Ectodermal cell (in vitro differentiated cells): ENCODE measurements at regions not wholly inside any gene's neighbourhood (a gene's known extent, or its start where the extent isn't known, plus 50 kb on each side); places are given as distances from the start of the nearest gene placed in this dataset.

Experiments
- H3K27ac ChIP-seq: 2 replicates; pipeline ENCODE4 v1.7.0; 2013; ENCODE audit warnings: mild to moderate bottlenecking, low read depth, low read length; ENCODE audit not compliant: insufficient read depth, poor library complexity, severe bottlenecking
- H3K27me3 ChIP-seq: 2 replicates; pipeline ENCODE4 v1.7.0; 2013; ENCODE audit warnings: mild to moderate bottlenecking, low read length; ENCODE audit not compliant: insufficient read depth, control insufficient read depth, poor library complexity, severe bottlenecking
- H3K36me3 ChIP-seq: one replicate; pipeline ENCODE4 v1.7.0; 2013; ENCODE audit warnings: low read length; ENCODE audit not compliant: control insufficient read depth, insufficient read depth
- H3K4me1 ChIP-seq: one replicate; pipeline ENCODE4 v1.7.0; 2013; ENCODE audit warnings: low read length; ENCODE audit not compliant: control insufficient read depth, insufficient read depth
- H3K4me3 ChIP-seq: 2 replicates; pipeline ENCODE4 v1.7.0; 2013; ENCODE audit warnings: low read depth, low read length, control low read depth; ENCODE audit not compliant: insufficient read depth
- H3K9me3 ChIP-seq: 2 replicates; pipeline ENCODE4 v1.7.0; 2013; ENCODE audit warnings: mild to moderate bottlenecking, low read length, moderate library complexity; ENCODE audit not compliant: control insufficient read depth
- WGBS, 2 experiments: methylation state at CpG; one replicate each; pipeline ENCODE4 v1.1.7; 2013; ENCODE audit warnings: missing lambda C conversion rate in 2 of 2; 5-methylcytosine and 5-hydroxymethylcytosine counted together

GRCh38 chr13:85473144-85473543 lies 326.1 kb downstream of the SLITRK6 start:
- Histone ChIP-seq H3K4me1 (no peaks in the 10 kb centered on the region), H3K36me3 (no peaks in the 10 kb centered on the region), H3K9me3 (no peaks in the 10 kb centered on the region), H3K27ac (no peak overlapping the region), H3K27me3 (no peaks in the 10 kb centered on the region), H3K4me3 (no peak overlapping the region)
- 91 to 95% methylated on average over 1 of the region's 2 CpGs for WGBS, 2 experiments

- H3K9me3 ChIP-seq = no peaks in the 10 kb centered on the region
- WGBS, 2 experiments = 88 to 92% methylated on average over 1 of the region's 1 CpG
- no peaks in the 10 kb centered on the region for H3K27me3 ChIP-seq
- no peaks in the 10 kb centered on the region for H3K4me1 ChIP-seq
- H3K36me3 ChIP-seq = no peaks in the 10 kb centered on the region
- no peak overlapping the region for H3K4me3 ChIP-seq
- no peak overlapping the region for H3K27ac ChIP-seq
Measured at GRCh38 chr13:85469320-85469719, 329.9 kb downstream of the SLITRK6 start.

DNA sequence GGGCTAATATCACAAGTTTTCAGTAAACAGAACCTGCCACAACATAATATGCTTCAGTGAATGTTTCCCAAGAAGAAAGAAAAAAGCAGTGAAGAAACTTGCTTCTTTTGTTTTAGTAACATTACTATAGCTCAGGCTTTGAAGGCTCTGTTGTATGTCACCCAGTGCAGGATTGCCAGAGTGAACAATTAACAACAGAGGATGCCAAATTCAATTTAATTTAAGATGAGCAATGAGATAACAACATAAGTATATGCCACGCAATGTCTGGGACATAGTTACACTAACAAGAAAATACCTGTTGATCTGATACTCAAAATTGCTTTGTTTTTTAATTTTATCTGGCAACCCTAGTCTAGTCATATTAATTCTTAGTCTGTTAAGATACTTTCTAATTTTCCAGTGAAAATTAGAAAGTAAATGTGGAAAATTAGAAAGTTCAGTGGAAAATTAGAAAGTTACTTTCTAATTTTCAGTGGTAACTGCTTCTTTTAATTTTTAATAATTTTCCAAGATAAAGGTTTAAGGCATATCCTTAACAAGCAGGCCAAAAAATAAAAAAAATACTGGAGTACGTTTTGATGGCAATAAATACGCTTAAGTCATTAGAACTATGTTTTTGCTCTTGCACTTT lies 336.3 kb downstream of the SLITRK6 start:
- WGBS, 2 experiments = 93 to 100% methylated on average over 3 of the region's 3 CpGs
- no peaks in the 10 kb centered on the region for H3K27me3 ChIP-seq
- H3K4me1 ChIP-seq = no peaks in the 10 kb centered on the region
- H3K9me3 ChIP-seq = no peaks in the 10 kb centered on the region
- no peak overlapping the region for H3K27ac ChIP-seq
- no peak overlapping the region for H3K4me3 ChIP-seq
- no peaks in the 10 kb centered on the region for H3K36me3 ChIP-seq

GRCh38 chr13:85461621-85462020 lies 337.6 kb downstream of the SLITRK6 start:
- H3K27ac ChIP-seq = no peak overlapping the region
- no peak overlapping the region for H3K4me3 ChIP-seq
- no peaks in the 10 kb centered on the region for H3K4me1 ChIP-seq
- H3K27me3 ChIP-seq = no peaks in the 10 kb centered on the region
- H3K36me3 ChIP-seq = no peaks in the 10 kb centered on the region
- no peaks in the 10 kb centered on the region for H3K9me3 ChIP-seq
- WGBS, 2 experiments = 80% methylated on average over 1 of the region's 1 CpG; no CpG with 5 or more reads in 1 of the 2 experiments

- no peaks in the 10 kb centered on the region for H3K9me3 ChIP-seq
- H3K4me3 ChIP-seq = no peak overlapping the region
- H3K36me3 ChIP-seq = no peaks in the 10 kb centered on the region
- H3K4me1 ChIP-seq = no peaks in the 10 kb centered on the region
- H3K27ac ChIP-seq = no peak overlapping the region
- no peaks in the 10 kb centered on the region for H3K27me3 ChIP-seq
Measured at GRCh38 chr13:85445534-85445933, 353.7 kb downstream of the SLITRK6 start.

DNA sequence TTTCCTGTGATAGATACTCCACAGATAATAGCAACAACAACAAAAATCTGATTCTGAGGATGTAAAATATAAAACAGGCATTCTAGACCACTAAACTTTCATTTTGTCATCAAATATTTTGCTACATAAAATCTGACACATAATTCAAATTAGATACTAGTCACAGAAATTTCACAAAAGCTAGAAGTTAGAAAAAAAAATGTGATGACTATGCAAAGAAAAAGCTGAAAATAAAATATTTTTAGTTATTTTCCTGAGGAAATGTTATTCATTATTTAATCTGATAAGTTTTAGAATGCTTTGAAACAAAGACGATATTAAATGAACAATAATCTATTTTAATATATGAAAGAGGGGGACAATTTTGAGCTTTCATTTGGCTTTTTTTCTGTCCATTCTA lies 357.2 kb downstream of the SLITRK6 start:
- H3K27me3 ChIP-seq = no peaks in the 10 kb centered on the region
- no peak overlapping the region for H3K27ac ChIP-seq
- H3K36me3 ChIP-seq = no peaks in the 10 kb centered on the region
- no peaks in the 10 kb centered on the region for H3K9me3 ChIP-seq
- no peak overlapping the region for H3K4me3 ChIP-seq
- no peaks in the 10 kb centered on the region for H3K4me1 ChIP-seq
- no CpG with 5 or more reads among the region's 1 CpG for WGBS, 2 experiments

- Histone ChIP-seq H3K36me3 (no peaks in the 10 kb centered on the region), H3K4me1 (no peaks in the 10 kb centered on the region), H3K4me3 (no peak overlapping the region), H3K27me3 (no peaks in the 10 kb centered on the region), H3K27ac (no peak overlapping the region), H3K9me3 (no peaks in the 10 kb centered on the region)
- WGBS, 2 experiments = 89 to 95% methylated on average over 12 of the region's 12 CpGs
Measured at GRCh38 chr13:85441364-85441763, 357.9 kb downstream of the SLITRK6 start.

- Histone ChIP-seq H3K4me1 (no peaks in the 10 kb centered on the region), H3K27ac (no peak overlapping the region), H3K36me3 (no peaks in the 10 kb centered on the region), H3K4me3 (no peak overlapping the region), H3K27me3 (no peaks in the 10 kb centered on the region), H3K9me3 (no peaks in the 10 kb centered on the region)
- WGBS, 2 experiments = 100% methylated on average over 1 of the region's 1 CpG; no CpG with 5 or more reads in 1 of the 2 experiments
Measured at GRCh38 chr13:85436029-85436428, 363.2 kb downstream of the SLITRK6 start.

GRCh38 chr13:85434927-85435326 lies 364.3 kb downstream of the SLITRK6 start:
- Histone ChIP-seq H3K36me3 (no peaks in the 10 kb centered on the region), H3K27me3 (no peaks in the 10 kb centered on the region), H3K9me3 (no peaks in the 10 kb centered on the region), H3K27ac (no peak overlapping the region), H3K4me3 (no peak overlapping the region), H3K4me1 (no peaks in the 10 kb centered on the region)

DNA sequence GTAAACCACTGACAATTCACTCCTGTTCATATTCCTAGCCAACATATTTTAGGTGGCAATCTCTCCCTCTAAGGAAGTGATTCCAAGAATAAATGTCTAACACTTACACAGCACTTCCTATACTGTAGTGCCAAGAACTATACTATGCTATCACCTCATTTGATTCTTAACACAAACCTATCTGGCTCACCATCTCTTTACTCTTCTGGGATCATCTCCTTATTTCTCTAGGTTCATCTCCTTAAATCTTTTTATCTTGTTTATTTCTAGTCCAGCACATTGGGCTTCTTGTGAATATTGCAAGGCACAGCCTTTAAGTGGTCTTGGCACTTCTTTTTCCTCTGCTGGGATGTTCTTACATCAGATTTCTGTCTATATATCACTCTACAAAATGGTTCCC lies 366.3 kb downstream of the SLITRK6 start:
- H3K27me3 ChIP-seq = no peaks in the 10 kb centered on the region
- H3K4me1 ChIP-seq = no peaks in the 10 kb centered on the region
- H3K4me3 ChIP-seq = no peak overlapping the region
- H3K9me3 ChIP-seq = no peaks in the 10 kb centered on the region
- no peak overlapping the region for H3K27ac ChIP-seq
- H3K36me3 ChIP-seq = no peaks in the 10 kb centered on the region

DNA sequence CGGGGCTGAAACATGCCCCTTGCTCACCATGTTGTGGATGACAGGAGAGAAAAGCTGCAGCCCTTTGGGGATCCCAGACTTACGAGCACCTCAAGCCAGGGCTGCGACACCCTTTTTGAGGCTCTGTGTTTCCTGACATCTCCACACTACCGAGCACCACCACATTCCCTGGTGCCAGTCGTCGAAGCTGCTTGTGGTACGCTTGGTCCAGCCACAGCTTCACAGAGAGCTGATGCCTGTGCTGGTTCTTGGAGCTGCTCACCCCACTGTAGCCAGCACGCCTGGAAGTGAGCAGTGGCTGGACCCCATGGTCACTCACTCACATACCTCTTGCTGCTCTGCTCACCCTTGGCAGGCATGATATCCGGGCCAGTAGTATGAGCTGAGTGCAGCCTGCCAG lies 367.5 kb downstream of the SLITRK6 start:
- H3K9me3 ChIP-seq = no peaks in the 10 kb centered on the region
- no peaks in the 10 kb centered on the region for H3K36me3 ChIP-seq
- no peaks in the 10 kb centered on the region for H3K4me1 ChIP-seq
- 94 to 96% methylated on average over 9 of the region's 9 CpGs for WGBS, 2 experiments
- H3K4me3 ChIP-seq = no peak overlapping the region
- no peaks in the 10 kb centered on the region for H3K27me3 ChIP-seq
- H3K27ac ChIP-seq = no peak overlapping the region
